Loucy (cell line): ENCODE measurements at regions not wholly inside any gene's neighbourhood (a gene's known extent, or its start where the extent isn't known, plus 50 kb on each side); places are given as distances from the start of the nearest gene placed in this dataset.

Source experiments
- H2AFZ ChIP-seq: fragments of 200-600 bp; sonication (generic); 2 replicates; pipeline ENCODE4 v1.6.0; 2016; ENCODE audit warnings: antibody characterized with exemption, mild to moderate bottlenecking, low read length, moderate library complexity
- H3F3A ChIP-seq: fragments of 200-600 bp; 2 replicates; pipeline ENCODE4 v1.6.0; 2016; ENCODE audit warnings: antibody characterized with exemption, low read depth, mild to moderate bottlenecking
- H3K27me3 ChIP-seq: fragments of 200-600 bp; sonication (generic); 2 replicates; pipeline ENCODE4 v1.6.1; 2014; ENCODE audit warnings: low read length, mild to moderate bottlenecking; ENCODE audit not compliant: insufficient read depth, poor library complexity, severe bottlenecking
- H3K36me3 ChIP-seq: fragments of 200-600 bp; sonication (generic); 2 replicates; pipeline ENCODE4 v1.6.1; 2016; ENCODE audit warnings: low read length; ENCODE audit not compliant: insufficient read depth
- H3K4me1 ChIP-seq: fragments of 200-600 bp; sonication (generic); 2 replicates; pipeline ENCODE4 v1.5.1; 2014; ENCODE audit warnings: low read length, mild to moderate bottlenecking; ENCODE audit not compliant: insufficient read depth, poor library complexity, severe bottlenecking
- H3K4me2 ChIP-seq: fragments of 200-600 bp; sonication (generic); 2 replicates; pipeline ENCODE4 v1.6.0; 2014; ENCODE audit warnings: antibody characterized with exemption, low read length, low read depth, mild to moderate bottlenecking; ENCODE audit not compliant: poor library complexity, severe bottlenecking
- H3K4me3 ChIP-seq: fragments of 200-600 bp; sonication (generic); 2 replicates; pipeline ENCODE4 v1.5.1; 2014; ENCODE audit warnings: low read length, mild to moderate bottlenecking, mixed read lengths; ENCODE audit not compliant: poor library complexity, severe bottlenecking
- H3K79me2 ChIP-seq: fragments of 200-600 bp; sonication (generic); 2 replicates; pipeline ENCODE4 v1.6.1; 2014; ENCODE audit warnings: low read length; ENCODE audit not compliant: insufficient read depth
- H3K9ac ChIP-seq: fragments of 200-600 bp; sonication (generic); 2 replicates; pipeline ENCODE4 v1.6.0; 2014; ENCODE audit warnings: mild to moderate bottlenecking, low read depth, low read length, moderate library complexity; ENCODE audit not compliant: poor library complexity, severe bottlenecking
- H3K9me2 ChIP-seq: fragments of 200-600 bp; sonication (generic); replicated peaks from 2 replicates; pipeline ENCODE4 v1.6.1; 2016; ENCODE audit warnings: low read depth, low read length, mixed read lengths
- H3K9me3 ChIP-seq: fragments of 200-600 bp; sonication (generic); 2 replicates; pipeline ENCODE4 v1.6.1; 2014; ENCODE audit warnings: mild to moderate bottlenecking, antibody characterized with exemption, low read length, low read depth; ENCODE audit not compliant: insufficient read depth
- H4K20me1 ChIP-seq: fragments of 200-600 bp; sonication (generic); 2 replicates; pipeline ENCODE4 v1.6.0; 2014; ENCODE audit warnings: antibody characterized with exemption, low read length, mild to moderate bottlenecking; ENCODE audit not compliant: insufficient read depth, poor library complexity, severe bottlenecking
- CTCF ChIP-seq: fragments of 200-600 bp; sonication (generic); conservative IDR thresholded peaks from 2 replicates; pipeline ENCODE4 v1.5.1; 2014; ENCODE audit warnings: mild to moderate bottlenecking, antibody characterized with exemption, low read length
- EZH2phosphoT487 ChIP-seq: fragments of 200-600 bp; IDR thresholded peaks from 2 replicates; pipeline ENCODE4 v1.6.1; 2018; ENCODE audit warnings: antibody characterized with exemption, mild to moderate bottlenecking, moderate library complexity, borderline replicate concordance

GRCh38 chr9:12961276-12961809 lies 186.5 kb downstream of the LURAP1L start:
- Histone ChIP-seq H3K9me3 (0 out of 2 replicates have a peak, but pooled peaks cover 5% of the 10 kb centered on the region), H3K4me2 (no peak overlapping the region), H3K4me3 (no peak overlapping the region), H3K36me3 (no peaks in the 10 kb centered on the region), H3K9ac (no peak overlapping the region), H3K79me2 (no peaks in the 10 kb centered on the region), H3F3A (no peaks in the 10 kb centered on the region), H3K9me2 (no peaks in the 10 kb centered on the region), H3K27me3 (no peaks in the 10 kb centered on the region), H2AFZ (no peak overlapping the region), H3K4me1 (no peaks in the 10 kb centered on the region), H4K20me1 (no peaks in the 10 kb centered on the region)
- TF ChIP-seq CTCF, result no peak
- TF ChIP-seq EZH2phosphoT487, result no peak

GRCh38 chr9:12963537-12963936 lies 188.7 kb downstream of the LURAP1L start:
- TF ChIP-seq EZH2phosphoT487 (no peak), CTCF (no peak)
- H3K36me3 ChIP-seq, result no peaks in the 10 kb centered on the region
- no peaks in the 10 kb centered on the region for H3K9me2 ChIP-seq
- H3K79me2 ChIP-seq, result no peaks in the 10 kb centered on the region
- H3K4me3 ChIP-seq, result no peak overlapping the region
- no peaks in the 10 kb centered on the region for H3K27me3 ChIP-seq
- no peaks in the 10 kb centered on the region for H3K9me3 ChIP-seq
- H3K9ac ChIP-seq, result no peak overlapping the region
- no peak overlapping the region for H2AFZ ChIP-seq
- no peaks in the 10 kb centered on the region for H3F3A ChIP-seq
- no peak overlapping the region for H3K4me2 ChIP-seq
- no peaks in the 10 kb centered on the region for H4K20me1 ChIP-seq
- no peaks in the 10 kb centered on the region for H3K4me1 ChIP-seq

- Histone ChIP-seq H3K9ac (no peak overlapping the region), H4K20me1 (no peaks in the 10 kb centered on the region), H3K9me2 (no peaks in the 10 kb centered on the region), H3K27me3 (no peaks in the 10 kb centered on the region), H3F3A (no peaks in the 10 kb centered on the region), H2AFZ (no peak overlapping the region), H3K36me3 (no peaks in the 10 kb centered on the region), H3K4me3 (no peak overlapping the region), H3K9me3 (no peaks in the 10 kb centered on the region), H3K79me2 (no peaks in the 10 kb centered on the region), H3K4me2 (no peak overlapping the region), H3K4me1 (no peaks in the 10 kb centered on the region)
- TF ChIP-seq CTCF (no peak), EZH2phosphoT487 (no peak)
Measured at GRCh38 chr9:12964271-12964670, 189.5 kb downstream of the LURAP1L start.
